ENCODE measurements at regions not wholly inside any gene's neighbourhood (a gene's known extent, or its start where the extent isn't known, plus 50 kb on each side); places are given as distances from the start of the nearest gene placed in this dataset.
"Not testable (repeated sequence)": the region's sequence is repeated elsewhere in the genome, so short reads cannot be mapped to it uniquely, and the experiment has no call there.

GRCh38 chr11:45393334-45393733 is 107.2 kb upstream of the SYT13 start:
- Mint-ChIP-seq H3K27ac (peak overlapping the region; percentile 36 to 83 (median 74)), H3K4me3 (no peak overlapping the region), H3K27me3 (ENCODE audit: low read depth) (peaks cover 25% of the 10 kb centered on the region), H3K9me3 (no peaks in the 10 kb centered on the region), H3K36me3 (ENCODE audit: low read depth) (no peaks in the 10 kb centered on the region), H3K4me1 (peaks cover 37% of the 10 kb centered on the region)
- TF ChIP-seq CTCF (IDR thresholded peaks at IDR 0.05; ENCODE audit: unreplicated experiment in 3 of 3) = no peak

- Mint-ChIP-seq H3K9me3 (no peaks in the 10 kb centered on the region), H3K36me3 (ENCODE audit: low read depth) (no peaks in the 10 kb centered on the region), H3K4me1 (peaks cover 37% of the 10 kb centered on the region), H3K27me3 (ENCODE audit: low read depth) (peaks cover 25% of the 10 kb centered on the region), H3K4me3 (no peak overlapping the region), H3K27ac (peak overlapping the region; percentile 72 to 83 (median 74))
- no peak for TF ChIP-seq CTCF (IDR thresholded peaks at IDR 0.05; ENCODE audit: unreplicated experiment in 3 of 3)
These were observed 106.5 kb upstream of the SYT13 start for GRCh38 chr11:45392591-45393091.

GRCh38 chr11:45392154-45392553 is 106.0 kb upstream of the SYT13 start:
- Mint-ChIP-seq H3K27ac (peak overlapping the region in 2 of 3 experiments; percentile 74 to 83), H3K36me3 (ENCODE audit: low read depth) (no peaks in the 10 kb centered on the region), H3K27me3 (ENCODE audit: low read depth) (peaks cover 28% of the 10 kb centered on the region), H3K4me3 (no peak overlapping the region), H3K9me3 (no peaks in the 10 kb centered on the region), H3K4me1 (peaks cover 37% of the 10 kb centered on the region)
- TF ChIP-seq CTCF (IDR thresholded peaks at IDR 0.05; ENCODE audit: unreplicated experiment in 3 of 3) = no peak

- no peaks in the 10 kb centered on the region for H3K36me3 Mint-ChIP-seq (ENCODE audit: low read depth)
- H3K27me3 Mint-ChIP-seq (ENCODE audit: low read depth) = peaks cover 27% of the 10 kb centered on the region
- TF ChIP-seq CTCF (IDR thresholded peaks at IDR 0.05; ENCODE audit: unreplicated experiment in 3 of 3) = no peak
- no peak overlapping the region for H3K4me3 Mint-ChIP-seq
- H3K4me1 Mint-ChIP-seq = peaks cover 32% of the 10 kb centered on the region
- H3K27ac Mint-ChIP-seq = peak overlapping the region in 2 of 3 experiments; percentile 62 to 74
- H3K9me3 Mint-ChIP-seq = no peaks in the 10 kb centered on the region
These were observed 105.2 kb upstream of the SYT13 start for GRCh38 chr11:45391168-45391850.

GRCh38 chr11:45390407-45390806 is 104.3 kb upstream of the SYT13 start:
- H3K27me3 Mint-ChIP-seq (ENCODE audit: low read depth) = peaks cover 25% of the 10 kb centered on the region
- no peak overlapping the region for H3K4me3 Mint-ChIP-seq
- no peaks in the 10 kb centered on the region for H3K9me3 Mint-ChIP-seq
- H3K36me3 Mint-ChIP-seq (ENCODE audit: low read depth) = no peaks in the 10 kb centered on the region
- no peak overlapping the region for H3K27ac Mint-ChIP-seq
- H3K4me1 Mint-ChIP-seq = peaks cover 29% of the 10 kb centered on the region
- no peak for TF ChIP-seq CTCF (IDR thresholded peaks at IDR 0.05; ENCODE audit: unreplicated experiment in 3 of 3)

GRCh38 chr11:45388472-45388871 is 102.3 kb upstream of the SYT13 start:
- no peaks in the 10 kb centered on the region for H3K9me3 Mint-ChIP-seq
- no peak overlapping the region for H3K27ac Mint-ChIP-seq
- TF ChIP-seq CTCF (IDR thresholded peaks at IDR 0.05; ENCODE audit: unreplicated experiment in 3 of 3) = no peak
- H3K4me3 Mint-ChIP-seq = no peak overlapping the region
- H3K36me3 Mint-ChIP-seq (ENCODE audit: low read depth) = no peaks in the 10 kb centered on the region
- H3K4me1 Mint-ChIP-seq = peaks cover 23% of the 10 kb centered on the region
- H3K27me3 Mint-ChIP-seq (ENCODE audit: low read depth) = peaks cover 21% of the 10 kb centered on the region

GRCh38 chr11:45387885-45388284 is 101.7 kb upstream of the SYT13 start:
- Mint-ChIP-seq H3K4me1 (peaks cover 17% of the 10 kb centered on the region), H3K27ac (peak overlapping the region in 1 of 3 experiments; percentile 47), H3K27me3 (ENCODE audit: low read depth) (peaks cover 21% of the 10 kb centered on the region)
- H3K36me3 Mint-ChIP-seq (ENCODE audit: low read depth); H3K9me3 Mint-ChIP-seq; H3K4me3 Mint-ChIP-seq: not testable (repeated sequence)
